OCI-LY3 (cell line): ENCODE measurements at regions not wholly inside any gene's neighbourhood (a gene's known extent, or its start where the extent isn't known, plus 50 kb on each side); places are given as distances from the start of the nearest gene placed in this dataset.

Source experiments
- H2AFZ ChIP-seq: fragments of 200-600, 300-600 bp; shearing (Covaris generic); 2 replicates; pipeline ENCODE4 v1.6.0; 2014; ENCODE audit warnings: antibody characterized with exemption, low read depth, low read length
- H3K27ac ChIP-seq: fragments of 200-600, 300-600 bp; sonication (generic); 2 replicates; pipeline ENCODE4 v1.5.1; 2014; ENCODE audit warnings: mild to moderate bottlenecking, low read length, moderate library complexity, mixed read lengths
- H3K27me3 ChIP-seq: fragments of 200-600, 300-600 bp; sonication (generic); 2 replicates; pipeline ENCODE4 v1.6.1; 2014; ENCODE audit warnings: low read depth, low read length, mixed read lengths
- H3K36me3 ChIP-seq: fragments of 200-600, 300-600 bp; sonication (generic); replicated peaks from 2 replicates; pipeline ENCODE3; 2014; ENCODE audit warnings: low read depth, low read length, mixed read lengths
- H3K4me1 ChIP-seq: fragments of 300-600, 200-600 bp; sonication (generic); 2 replicates; pipeline ENCODE4 v1.6.1; 2014; ENCODE audit warnings: low read length, mixed read lengths
- H3K4me2 ChIP-seq: fragments of 200-600, 300-600 bp; sonication (generic); 2 replicates; pipeline ENCODE4 v1.6.1; 2014; ENCODE audit warnings: low read length, mixed read lengths
- H3K4me3 ChIP-seq: fragments of 300-600, 200-600 bp; sonication (generic); 2 replicates; pipeline ENCODE4 v1.5.1; 2014; ENCODE audit warnings: antibody characterized with exemption, mild to moderate bottlenecking, low read length, moderate library complexity
- H3K79me2 ChIP-seq: fragments of 300-600, 200-600 bp; shearing (Covaris generic); 2 replicates; pipeline ENCODE4 v1.6.1; 2014; ENCODE audit warnings: mild to moderate bottlenecking, low read length, mixed read lengths
- H3K9ac ChIP-seq: fragments of 300-600, 200-600 bp; shearing (Covaris generic); 2 replicates; pipeline ENCODE4 v1.6.0; 2014; ENCODE audit warnings: mild to moderate bottlenecking, low read length, moderate library complexity
- H3K9me3 ChIP-seq: fragments of 200-600, 300-600 bp; shearing (Covaris generic); 2 replicates; pipeline ENCODE4 v1.6.1; 2014; ENCODE audit warnings: low read length, mixed read lengths; ENCODE audit not compliant: insufficient read depth
- H4K20me1 ChIP-seq: fragments of 200-600, 300-600 bp; sonication (generic); 2 replicates; pipeline ENCODE4 v1.6.1; 2016; ENCODE audit warnings: low read length, mixed read lengths; ENCODE audit not compliant: insufficient read depth
- EZH2phosphoT487 ChIP-seq: fragments of 200-600 bp; shearing (Covaris generic); IDR thresholded peaks from 2 replicates; pipeline ENCODE4 v1.6.1; 2018; ENCODE audit warnings: antibody characterized with exemption, mixed run types, low read depth
- TF ChIP-seq, protein P1 (sequence below): fragments of 200-600, 300-600 bp; sonication (generic); IDR thresholded peaks from 2 replicates; pipeline ENCODE4 v1.5.1; 2014; ENCODE audit warnings: antibody characterized with exemption, low read length, low read depth

DNA sequence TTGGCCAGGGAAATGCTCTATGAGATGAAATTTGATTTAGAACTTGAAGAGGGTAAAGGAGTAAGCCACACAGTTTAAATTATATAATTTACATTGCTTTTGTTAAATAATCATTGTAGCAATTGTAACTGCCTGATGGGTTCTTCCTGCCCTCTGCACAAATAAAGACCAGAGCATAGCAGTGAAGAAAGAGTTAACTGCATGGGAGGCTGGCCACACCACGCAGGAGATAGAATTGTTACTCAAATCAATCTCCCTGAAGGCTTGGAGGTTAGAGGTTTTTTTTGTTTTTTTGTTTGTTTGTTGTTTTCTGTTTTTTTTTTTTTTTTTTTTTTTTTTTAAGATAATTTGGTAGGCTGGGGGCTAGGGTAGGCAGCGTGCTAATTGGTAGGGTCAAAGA lies 467.0 kb upstream of the GOT2 start:
- Histone ChIP-seq H3K4me1 (no peaks in the 10 kb centered on the region), H3K27ac (no peak overlapping the region), H3K4me3 (no peak overlapping the region), H4K20me1 (no peaks in the 10 kb centered on the region), H3K27me3 (no peaks in the 10 kb centered on the region), H3K9ac (no peak overlapping the region), H3K79me2 (no peaks in the 10 kb centered on the region), H3K9me3 (no peaks in the 10 kb centered on the region), H2AFZ (no peak overlapping the region), H3K36me3 (no peaks in the 10 kb centered on the region), H3K4me2 (no peak overlapping the region)
- TF ChIP-seq, protein P1, sequence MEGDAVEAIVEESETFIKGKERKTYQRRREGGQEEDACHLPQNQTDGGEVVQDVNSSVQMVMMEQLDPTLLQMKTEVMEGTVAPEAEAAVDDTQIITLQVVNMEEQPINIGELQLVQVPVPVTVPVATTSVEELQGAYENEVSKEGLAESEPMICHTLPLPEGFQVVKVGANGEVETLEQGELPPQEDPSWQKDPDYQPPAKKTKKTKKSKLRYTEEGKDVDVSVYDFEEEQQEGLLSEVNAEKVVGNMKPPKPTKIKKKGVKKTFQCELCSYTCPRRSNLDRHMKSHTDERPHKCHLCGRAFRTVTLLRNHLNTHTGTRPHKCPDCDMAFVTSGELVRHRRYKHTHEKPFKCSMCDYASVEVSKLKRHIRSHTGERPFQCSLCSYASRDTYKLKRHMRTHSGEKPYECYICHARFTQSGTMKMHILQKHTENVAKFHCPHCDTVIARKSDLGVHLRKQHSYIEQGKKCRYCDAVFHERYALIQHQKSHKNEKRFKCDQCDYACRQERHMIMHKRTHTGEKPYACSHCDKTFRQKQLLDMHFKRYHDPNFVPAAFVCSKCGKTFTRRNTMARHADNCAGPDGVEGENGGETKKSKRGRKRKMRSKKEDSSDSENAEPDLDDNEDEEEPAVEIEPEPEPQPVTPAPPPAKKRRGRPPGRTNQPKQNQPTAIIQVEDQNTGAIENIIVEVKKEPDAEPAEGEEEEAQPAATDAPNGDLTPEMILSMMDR: no peak
- TF ChIP-seq EZH2phosphoT487: no peak

DNA sequence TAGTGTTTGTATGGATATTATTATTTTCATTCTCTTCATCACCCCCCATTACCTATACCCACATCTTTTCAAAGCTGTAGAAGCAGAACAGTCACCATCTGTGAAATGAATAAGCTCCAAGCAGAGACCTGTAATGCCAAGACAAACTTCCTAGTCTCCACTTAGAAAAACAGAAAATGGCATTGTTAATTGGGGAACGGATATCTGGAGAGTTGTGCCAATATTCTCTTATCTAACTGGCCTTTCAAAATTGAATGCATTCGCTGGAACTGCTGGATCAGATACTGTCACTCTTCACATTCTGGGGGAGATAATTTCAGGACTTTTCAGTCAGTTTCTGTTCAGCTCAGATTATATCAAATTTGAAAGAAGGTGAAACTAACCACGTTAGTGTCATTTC lies 464.4 kb upstream of the GOT2 start:
- Histone ChIP-seq H4K20me1 (no peaks in the 10 kb centered on the region), H3K36me3 (no peaks in the 10 kb centered on the region), H3K9me3 (no peaks in the 10 kb centered on the region), H3K27ac (no peak overlapping the region), H3K9ac (no peak overlapping the region), H3K4me3 (no peak overlapping the region), H3K4me1 (no peaks in the 10 kb centered on the region), H3K27me3 (peaks cover 9% of the 10 kb centered on the region; the same call in 1 of the 2 replicates), H3K4me2 (no peak overlapping the region), H3K79me2 (no peaks in the 10 kb centered on the region), H2AFZ (no peak overlapping the region)
- no peak for TF ChIP-seq EZH2phosphoT487
- TF ChIP-seq, protein P1: no peak

DNA sequence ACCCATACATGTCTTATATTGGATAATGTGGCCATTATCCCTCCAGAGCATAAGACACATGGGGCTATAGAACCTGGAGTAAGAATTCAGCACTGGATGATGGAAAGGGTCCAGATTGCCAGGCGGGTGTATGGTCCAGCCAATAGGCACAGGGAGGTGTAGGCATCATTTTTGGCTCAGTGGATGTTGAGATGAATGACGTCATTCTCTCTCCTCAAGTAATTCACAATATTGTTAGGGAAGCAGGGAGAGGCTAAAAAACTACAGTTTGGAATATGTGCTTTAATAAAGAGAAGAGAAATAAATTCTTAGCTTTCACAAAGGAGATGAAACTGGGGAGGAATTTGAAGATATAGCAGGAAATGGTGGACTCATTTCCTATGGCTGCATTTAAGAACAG lies 461.1 kb upstream of the GOT2 start:
- no peak overlapping the region for H3K27ac ChIP-seq
- H3K9me3 ChIP-seq: no peaks in the 10 kb centered on the region
- H3K79me2 ChIP-seq: no peaks in the 10 kb centered on the region

DNA sequence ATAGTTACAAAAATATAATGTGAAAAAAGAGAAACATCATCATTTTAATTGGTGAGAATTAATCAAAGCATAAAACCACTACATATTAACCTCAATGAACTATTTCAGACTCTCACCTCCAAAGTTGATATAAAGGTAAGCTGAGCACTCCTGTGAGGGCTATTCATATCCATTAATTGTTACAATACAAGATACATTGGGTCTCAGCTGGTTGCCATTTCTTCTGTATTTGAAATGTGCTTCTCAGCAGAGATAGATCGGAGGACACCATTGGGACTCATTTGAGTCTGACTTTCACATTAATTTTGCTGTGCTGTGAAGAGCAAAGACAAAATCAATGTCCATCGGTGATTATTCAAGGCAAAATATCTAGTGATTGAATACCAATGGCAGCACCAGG lies 459.5 kb upstream of the GOT2 start:
- Histone ChIP-seq H3K9ac (no peak overlapping the region), H2AFZ (no peak overlapping the region), H4K20me1 (no peaks in the 10 kb centered on the region), H3K4me3 (no peak overlapping the region), H3K27ac (no peak overlapping the region), H3K79me2 (no peaks in the 10 kb centered on the region), H3K36me3 (no peaks in the 10 kb centered on the region), H3K27me3 (peaks cover 9% of the 10 kb centered on the region; the same call in 1 of the 2 replicates), H3K4me1 (0 out of 2 replicates have a peak, but pooled peaks cover 2% of the 10 kb centered on the region), H3K9me3 (no peaks in the 10 kb centered on the region), H3K4me2 (no peak overlapping the region)
- TF ChIP-seq, protein P1: no peak
- no peak for TF ChIP-seq EZH2phosphoT487

More for the DNA sequence above, 461.1 kb upstream of the GOT2 start:
- Histone ChIP-seq H4K20me1 (no peaks in the 10 kb centered on the region), H3K27me3 (peaks cover 9% of the 10 kb centered on the region; the same call in 1 of the 2 replicates), H3K4me2 (no peak overlapping the region), H3K36me3 (no peaks in the 10 kb centered on the region), H3K4me1 (0 out of 2 replicates have a peak, but pooled peaks cover 2% of the 10 kb centered on the region), H3K4me3 (no peak overlapping the region), H2AFZ (no peak overlapping the region), H3K9ac (no peak overlapping the region)
- TF ChIP-seq EZH2phosphoT487: no peak
- TF ChIP-seq, protein P1: no peak
